Mucosa of rectum (tissue), 2 donors: ENCODE measurements at regions not wholly inside any gene's neighbourhood (a gene's known extent, or its start where the extent isn't known, plus 50 kb on each side); places are given as distances from the start of the nearest gene placed in this dataset.

Experiments
- H3K27ac ChIP-seq, 2 donors: one replicate each; pipeline ENCODE4 v1.7.0; 2013; ENCODE audit warnings: inconsistent platforms in 2 of 2, low read depth in 2 of 2, low read length in 2 of 2
- H3K27me3 ChIP-seq, 2 donors: one replicate each; pipeline ENCODE4 v1.7.0; 2013; ENCODE audit warnings: low read length in 2 of 2; ENCODE audit not compliant: control insufficient read depth in 2 of 2, insufficient read depth in 2 of 2
- H3K36me3 ChIP-seq, 2 donors: one replicate each; pipeline ENCODE4 v1.7.0; 2013; ENCODE audit warnings: low read length in 2 of 2; ENCODE audit not compliant: control insufficient read depth in 2 of 2, insufficient read depth in 2 of 2
- H3K4me1 ChIP-seq, 2 donors: one replicate each; pipeline ENCODE4 v1.7.0; 2013; ENCODE audit warnings: low read length in 2 of 2, mild to moderate bottlenecking in 1 of 2; ENCODE audit not compliant: control insufficient read depth in 2 of 2, insufficient read depth in 2 of 2
- H3K4me3 ChIP-seq, 2 donors: one replicate each; pipeline ENCODE4 v1.7.0; 2013; ENCODE audit warnings: low read length in 2 of 2
- H3K9ac ChIP-seq, 2 donors: one replicate each; pipeline ENCODE4 v1.7.0; 2013; ENCODE audit warnings: low read length in 2 of 2, low read depth in 1 of 2, mild to moderate bottlenecking in 1 of 2
- H3K9me3 ChIP-seq, 2 donors: one replicate each; pipeline ENCODE4 v1.7.0; 2013; ENCODE audit warnings: low read length in 2 of 2; ENCODE audit not compliant: control insufficient read depth in 2 of 2
- donor health status: healthy.
- donor health status: Normal muscosa, but diverticular disease.

- Histone ChIP-seq H3K4me1 (no peaks in the 10 kb centered on the region), H3K27me3 (no peaks in the 10 kb centered on the region), H3K9ac (no peak overlapping the region), H3K27ac (no peak overlapping the region), H3K9me3 (no peaks in the 10 kb centered on the region), H3K36me3 (no peaks in the 10 kb centered on the region), H3K4me3 (no peak overlapping the region)
Observed at GRCh38 chr5:68746220-68746619, 347.6 kb upstream of the SLC30A5 start.

GRCh38 chr5:68746643-68747420, 347.0 kb upstream of the SLC30A5 start:
- H3K9me3 ChIP-seq = no peaks in the 10 kb centered on the region
- H3K27ac ChIP-seq = no peak overlapping the region
- no peaks in the 10 kb centered on the region for H3K27me3 ChIP-seq
- H3K4me1 ChIP-seq = no peaks in the 10 kb centered on the region
- no peak overlapping the region for H3K4me3 ChIP-seq
- no peaks in the 10 kb centered on the region for H3K36me3 ChIP-seq
- no peak overlapping the region for H3K9ac ChIP-seq

GRCh38 chr5:68747521-68747920, 346.3 kb upstream of the SLC30A5 start:
- Histone ChIP-seq H3K9me3 (no peaks in the 10 kb centered on the region), H3K4me1 (no peaks in the 10 kb centered on the region), H3K27ac (no peak overlapping the region), H3K4me3 (no peak overlapping the region), H3K27me3 (no peaks in the 10 kb centered on the region), H3K36me3 (no peaks in the 10 kb centered on the region), H3K9ac (no peak overlapping the region)

- no peaks in the 10 kb centered on the region for H3K4me1 ChIP-seq
- H3K27ac ChIP-seq = no peak overlapping the region
- no peak overlapping the region for H3K4me3 ChIP-seq
- no peak overlapping the region for H3K9ac ChIP-seq
- no peaks in the 10 kb centered on the region for H3K36me3 ChIP-seq
- no peaks in the 10 kb centered on the region for H3K27me3 ChIP-seq
- no peaks in the 10 kb centered on the region for H3K9me3 ChIP-seq
Observed at GRCh38 chr5:68748101-68748500, 345.7 kb upstream of the SLC30A5 start.

- Histone ChIP-seq H3K27me3 (no peaks in the 10 kb centered on the region), H3K4me1 (no peaks in the 10 kb centered on the region), H3K9ac (no peak overlapping the region), H3K9me3 (no peaks in the 10 kb centered on the region), H3K4me3 (no peak overlapping the region), H3K27ac (no peak overlapping the region), H3K36me3 (no peaks in the 10 kb centered on the region)
Observed at GRCh38 chr5:68749077-68749476, 344.7 kb upstream of the SLC30A5 start.

- no peaks in the 10 kb centered on the region for H3K4me1 ChIP-seq
- no peak overlapping the region for H3K9ac ChIP-seq
- H3K4me3 ChIP-seq = no peak overlapping the region
- no peak overlapping the region for H3K27ac ChIP-seq
- H3K36me3 ChIP-seq = no peaks in the 10 kb centered on the region
- no peaks in the 10 kb centered on the region for H3K9me3 ChIP-seq
- H3K27me3 ChIP-seq = no peaks in the 10 kb centered on the region
Observed at GRCh38 chr5:68749631-68750030, 344.2 kb upstream of the SLC30A5 start.

GRCh38 chr5:68751661-68752060, 342.2 kb upstream of the SLC30A5 start:
- Histone ChIP-seq H3K9ac (no peak overlapping the region), H3K36me3 (no peaks in the 10 kb centered on the region), H3K27me3 (no peaks in the 10 kb centered on the region)

GRCh38 chr5:68754536-68754935, 339.3 kb upstream of the SLC30A5 start:
- Histone ChIP-seq H3K27ac (no peak overlapping the region), H3K27me3 (no peaks in the 10 kb centered on the region), H3K9ac (no peak overlapping the region), H3K4me3 (no peak overlapping the region), H3K9me3 (no peaks in the 10 kb centered on the region), H3K36me3 (no peaks in the 10 kb centered on the region), H3K4me1 (no peaks in the 10 kb centered on the region)

More at GRCh38 chr5:68751661-68752060, 342.2 kb upstream of the SLC30A5 start:
- Histone ChIP-seq H3K27ac (no peak overlapping the region), H3K4me1 (no peaks in the 10 kb centered on the region), H3K4me3 (no peak overlapping the region), H3K9me3 (no peaks in the 10 kb centered on the region)

- Histone ChIP-seq H3K4me1 (no peaks in the 10 kb centered on the region), H3K27me3 (no peaks in the 10 kb centered on the region), H3K9ac (no peak overlapping the region), H3K36me3 (no peaks in the 10 kb centered on the region), H3K9me3 (no peaks in the 10 kb centered on the region), H3K27ac (no peak overlapping the region), H3K4me3 (no peak overlapping the region)
Observed at GRCh38 chr5:68755293-68755692, 338.5 kb upstream of the SLC30A5 start.

- H3K27me3 ChIP-seq = no peaks in the 10 kb centered on the region
- no peaks in the 10 kb centered on the region for H3K9me3 ChIP-seq
- H3K36me3 ChIP-seq = no peaks in the 10 kb centered on the region
- no peak overlapping the region for H3K9ac ChIP-seq
- H3K27ac ChIP-seq = no peak overlapping the region
- H3K4me3 ChIP-seq = no peak overlapping the region
- no peaks in the 10 kb centered on the region for H3K4me1 ChIP-seq
Observed at GRCh38 chr5:68757006-68757405, 336.8 kb upstream of the SLC30A5 start.
